Glutamatergic neuron (in vitro differentiated cells): ENCODE measurements at regions not wholly inside any gene's neighbourhood (a gene's known extent, or its start where the extent isn't known, plus 50 kb on each side); places are given as distances from the start of the nearest gene placed in this dataset.

Experiments
- DNase-seq: peaks from one replicate; pipeline ENCODE4 v3.0.0; 2022
- H3K27ac Mint-ChIP-seq: one replicate; pipeline ENCODE4 v1.8.0; 2020; ENCODE audit warnings: mild to moderate bottlenecking, mixed read lengths, inconsistent platforms; ENCODE audit not compliant: unreplicated experiment
- H3K27me3 Mint-ChIP-seq: one replicate; pipeline ENCODE4 v1.8.0; 2020; ENCODE audit warnings: mild to moderate bottlenecking, moderate library complexity, mixed read lengths, inconsistent platforms; ENCODE audit not compliant: unreplicated experiment
- H3K36me3 Mint-ChIP-seq: one replicate; pipeline ENCODE4 v1.8.0; 2020; ENCODE audit warnings: mild to moderate bottlenecking, mixed read lengths, inconsistent platforms; ENCODE audit not compliant: unreplicated experiment
- H3K4me1 Mint-ChIP-seq: one replicate; pipeline ENCODE4 v1.8.0; 2020; ENCODE audit warnings: mild to moderate bottlenecking, low read depth, mixed read lengths, inconsistent platforms; ENCODE audit not compliant: unreplicated experiment
- H3K4me3 Mint-ChIP-seq: one replicate; pipeline ENCODE4 v1.8.0; 2020; ENCODE audit warnings: mild to moderate bottlenecking, mixed read lengths, inconsistent platforms; ENCODE audit not compliant: unreplicated experiment
- H3K9me3 Mint-ChIP-seq: one replicate; pipeline ENCODE4 v1.8.0; 2020; ENCODE audit warnings: mild to moderate bottlenecking, moderate library complexity, mixed read lengths, inconsistent platforms; ENCODE audit not compliant: unreplicated experiment
- CTCF ChIP-seq: fragments of 200-600 bp; sonication (generic); IDR thresholded peaks from one replicate; pipeline ENCODE4 v1.5.0; 2021; ENCODE audit not compliant: partially characterized antibody, unreplicated experiment

GRCh38 chr9:23573800-23574199, 252.2 kb downstream of the ELAVL2 start:
- DNase-seq = no peak
- Mint-ChIP-seq H3K36me3 (no peaks in the 10 kb centered on the region), H3K4me1 (peaks cover 12% of the 10 kb centered on the region), H3K9me3 (peaks cover 1% of the 10 kb centered on the region), H3K27me3 (peaks cover 2% of the 10 kb centered on the region), H3K4me3 (no peak overlapping the region), H3K27ac (no peak overlapping the region)
- no peak for TF ChIP-seq CTCF

- peaks cover 9% of the 10 kb centered on the region for H3K9me3 Mint-ChIP-seq
- no peak for TF ChIP-seq CTCF
- no peak for DNase-seq
- peaks cover 2% of the 10 kb centered on the region for H3K27me3 Mint-ChIP-seq
- peaks cover 8% of the 10 kb centered on the region for H3K4me1 Mint-ChIP-seq
- H3K27ac Mint-ChIP-seq = no peak overlapping the region
- peaks cover 10% of the 10 kb centered on the region for H3K36me3 Mint-ChIP-seq
- H3K4me3 Mint-ChIP-seq = no peak overlapping the region
Measured at GRCh38 chr9:23577611-23578010, 248.4 kb downstream of the ELAVL2 start.

- Mint-ChIP-seq H3K27me3 (peaks cover 4% of the 10 kb centered on the region), H3K36me3 (peaks cover 10% of the 10 kb centered on the region), H3K27ac (no peak overlapping the region), H3K9me3 (peaks cover 10% of the 10 kb centered on the region), H3K4me1 (peaks cover 9% of the 10 kb centered on the region), H3K4me3 (no peak overlapping the region)
- TF ChIP-seq CTCF = no peak
- DNase-seq = no peak
Measured at GRCh38 chr9:23581931-23582330, 244.1 kb downstream of the ELAVL2 start.

GRCh38 chr9:23582836-23583235, 243.2 kb downstream of the ELAVL2 start:
- H3K4me3 Mint-ChIP-seq = no peak overlapping the region
- H3K4me1 Mint-ChIP-seq = peaks cover 13% of the 10 kb centered on the region
- no peak for DNase-seq
- H3K27me3 Mint-ChIP-seq = peaks cover 4% of the 10 kb centered on the region
- TF ChIP-seq CTCF = no peak
- H3K9me3 Mint-ChIP-seq = peaks cover 10% of the 10 kb centered on the region
- H3K27ac Mint-ChIP-seq = no peak overlapping the region
- peaks cover 10% of the 10 kb centered on the region for H3K36me3 Mint-ChIP-seq

- no peak overlapping the region for H3K4me3 Mint-ChIP-seq
- H3K27me3 Mint-ChIP-seq = peaks cover 2% of the 10 kb centered on the region
- no peak overlapping the region for H3K27ac Mint-ChIP-seq
- H3K4me1 Mint-ChIP-seq = peaks cover 13% of the 10 kb centered on the region
- no peak for DNase-seq
- H3K9me3 Mint-ChIP-seq = peaks cover 5% of the 10 kb centered on the region
- TF ChIP-seq CTCF = no peak
- peaks cover 3% of the 10 kb centered on the region for H3K36me3 Mint-ChIP-seq
Measured at GRCh38 chr9:23586906-23587305, 239.1 kb downstream of the ELAVL2 start.
